Ascending aorta (tissue), 2 donors: ENCODE measurements at regions not wholly inside any gene's neighbourhood (a gene's known extent, or its start where the extent isn't known, plus 50 kb on each side); places are given as distances from the start of the nearest gene placed in this dataset.
"Not testable (repeated sequence)": the region's sequence is repeated elsewhere in the genome, so short reads cannot be mapped to it uniquely, and the experiment has no call there.

ENCODE experiments used
- DNase-seq, 2 donors: peaks; one replicate each; pipeline ENCODE4 v3.0.0-alpha.2; 2019; ENCODE audit warnings: low spot score in 2 of 2
- H3K27ac ChIP-seq, 2 donors: fragments of 200-600 bp; sonication (generic); one replicate each; pipeline ENCODE4 v1.5.1; 2016 to 2017; ENCODE audit warnings: mild to moderate bottlenecking in 1 of 2
- H3K27me3 ChIP-seq: fragments of 200-600 bp; sonication (generic); one replicate; pipeline ENCODE4 v1.5.1; 2017
- H3K36me3 ChIP-seq, 2 donors: fragments of 200-600 bp; sonication (generic); one replicate each; pipeline ENCODE4 v1.5.1; 2016
- H3K4me1 ChIP-seq, 2 donors: fragments of 200-600 bp; sonication (generic); one replicate each; pipeline ENCODE4 v1.5.1; 2016 to 2017; ENCODE audit warnings: mild to moderate bottlenecking in 1 of 2
- H3K4me3 ChIP-seq, 2 donors: fragments of 200-600 bp; sonication (generic); one replicate each; pipeline ENCODE4 v1.5.1; 2016 to 2017; ENCODE audit warnings: mild to moderate bottlenecking in 1 of 2
- H3K9me3 ChIP-seq, 2 donors: fragments of 200-600 bp; sonication (generic); one replicate each; pipeline ENCODE4 v1.5.1; 2016
- intact Hi-C: fragments of 100-400 bp; cut with DNase I; formaldehyde crosslinking; loops from one replicate; pipeline ENCODE4 v1.15.1; 2023
- TF ChIP-seq, protein P1 (sequence below), 3 experiments: fragments of 200-600 bp in 2 of 3; fragments of 450-650 bp in 1 of 3; sonication (generic) in 2 of 3; IDR thresholded peaks; one replicate each; pipeline ENCODE4 v1.5.1; 2016 to 2019; ENCODE audit warnings: antibody characterized with exemption in 3 of 3, mild to moderate bottlenecking in 1 of 3, moderate library complexity in 1 of 3

DNA sequence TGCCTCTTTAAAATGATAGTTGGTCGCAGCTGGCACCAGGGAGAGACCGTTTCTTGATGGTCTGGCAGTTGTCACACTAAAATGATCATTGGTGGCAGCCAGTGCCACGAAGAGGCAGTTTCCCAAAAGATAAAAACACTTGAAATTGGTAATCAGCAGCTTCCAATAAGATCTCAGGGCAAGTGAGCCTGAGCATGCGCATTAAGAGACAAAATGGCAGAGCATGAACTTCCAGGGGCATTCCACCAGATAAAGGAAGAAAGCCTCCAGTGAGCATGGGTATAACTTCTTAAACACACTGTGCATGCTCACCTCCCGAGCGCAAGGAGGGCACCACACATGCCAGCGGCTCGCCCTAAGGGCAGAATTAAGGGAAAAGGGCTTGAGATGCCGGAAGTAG lies 1594.2 kb upstream of the CDH9 start:
- Histone ChIP-seq H3K4me1 (no peaks in the 10 kb centered on the region), H3K9me3 (no peaks in the 10 kb centered on the region), H3K4me3 (no peak overlapping the region), H3K36me3 (no peaks in the 10 kb centered on the region), H3K27ac (no peak overlapping the region), H3K27me3 (no peaks in the 10 kb centered on the region)
- TF ChIP-seq, protein P1, sequence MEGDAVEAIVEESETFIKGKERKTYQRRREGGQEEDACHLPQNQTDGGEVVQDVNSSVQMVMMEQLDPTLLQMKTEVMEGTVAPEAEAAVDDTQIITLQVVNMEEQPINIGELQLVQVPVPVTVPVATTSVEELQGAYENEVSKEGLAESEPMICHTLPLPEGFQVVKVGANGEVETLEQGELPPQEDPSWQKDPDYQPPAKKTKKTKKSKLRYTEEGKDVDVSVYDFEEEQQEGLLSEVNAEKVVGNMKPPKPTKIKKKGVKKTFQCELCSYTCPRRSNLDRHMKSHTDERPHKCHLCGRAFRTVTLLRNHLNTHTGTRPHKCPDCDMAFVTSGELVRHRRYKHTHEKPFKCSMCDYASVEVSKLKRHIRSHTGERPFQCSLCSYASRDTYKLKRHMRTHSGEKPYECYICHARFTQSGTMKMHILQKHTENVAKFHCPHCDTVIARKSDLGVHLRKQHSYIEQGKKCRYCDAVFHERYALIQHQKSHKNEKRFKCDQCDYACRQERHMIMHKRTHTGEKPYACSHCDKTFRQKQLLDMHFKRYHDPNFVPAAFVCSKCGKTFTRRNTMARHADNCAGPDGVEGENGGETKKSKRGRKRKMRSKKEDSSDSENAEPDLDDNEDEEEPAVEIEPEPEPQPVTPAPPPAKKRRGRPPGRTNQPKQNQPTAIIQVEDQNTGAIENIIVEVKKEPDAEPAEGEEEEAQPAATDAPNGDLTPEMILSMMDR (IDR thresholded peaks at IDR 0.05): no peak
- intact Hi-C loops: no loop called here
- no peak for DNase-seq

DNA sequence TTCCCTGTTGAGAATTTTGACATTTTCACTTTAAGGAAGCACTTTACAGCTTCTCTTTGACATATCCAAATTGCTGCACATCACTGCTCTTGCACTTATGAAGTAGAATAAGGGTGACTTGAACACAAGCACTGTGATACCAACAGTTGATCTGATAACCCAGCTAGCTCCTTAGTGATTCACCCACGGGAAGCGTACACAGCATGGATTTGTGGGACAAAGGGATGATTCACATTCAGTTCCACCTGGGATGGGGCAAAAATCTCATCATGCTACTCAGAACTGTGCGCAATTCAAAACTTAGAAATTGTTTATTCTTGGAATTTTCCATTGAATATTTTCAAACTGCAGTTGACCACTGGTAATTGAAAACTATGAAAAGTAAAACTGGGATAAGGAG lies 1565.5 kb upstream of the CDH9 start:
- intact Hi-C loops: no loop called here
- no peak overlapping the region for H3K4me3 ChIP-seq
- TF ChIP-seq, protein P1 (IDR thresholded peaks at IDR 0.05): no peak
- H3K27ac ChIP-seq: no peak overlapping the region
- no peak for DNase-seq
- H3K9me3 ChIP-seq: no peaks in the 10 kb centered on the region
- H3K4me1 ChIP-seq: no peaks in the 10 kb centered on the region
- no peaks in the 10 kb centered on the region for H3K27me3 ChIP-seq
- H3K36me3 ChIP-seq: no peaks in the 10 kb centered on the region

DNA sequence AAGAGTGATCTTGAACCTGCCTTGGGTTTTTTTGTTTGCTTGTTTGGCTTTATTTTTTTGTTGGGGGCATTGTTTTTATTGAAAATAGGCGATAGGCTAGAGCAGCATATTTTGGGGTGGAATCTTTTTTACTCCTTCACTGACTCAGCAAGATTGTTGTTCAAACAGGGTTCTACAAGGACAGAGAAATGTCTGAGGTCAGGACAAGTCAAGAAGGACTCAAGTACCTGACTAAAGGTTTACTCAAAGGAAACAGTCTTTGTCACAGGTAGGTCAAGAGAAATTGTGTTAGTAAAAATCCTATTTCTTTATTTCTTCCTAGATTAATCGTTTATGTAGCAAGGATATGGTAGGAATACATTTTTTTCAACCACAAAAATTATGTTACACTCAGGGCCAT lies 1564.0 kb upstream of the CDH9 start:
- H3K4me3 ChIP-seq: no peak overlapping the region
- no peaks in the 10 kb centered on the region for H3K27me3 ChIP-seq
- DNase-seq: no peak
- intact Hi-C loops: no loop called here
- no peaks in the 10 kb centered on the region for H3K4me1 ChIP-seq
- TF ChIP-seq, protein P1 (IDR thresholded peaks at IDR 0.05): no peak
- no peaks in the 10 kb centered on the region for H3K36me3 ChIP-seq
- H3K9me3 ChIP-seq: no peaks in the 10 kb centered on the region
- H3K27ac ChIP-seq: no peak overlapping the region

DNA sequence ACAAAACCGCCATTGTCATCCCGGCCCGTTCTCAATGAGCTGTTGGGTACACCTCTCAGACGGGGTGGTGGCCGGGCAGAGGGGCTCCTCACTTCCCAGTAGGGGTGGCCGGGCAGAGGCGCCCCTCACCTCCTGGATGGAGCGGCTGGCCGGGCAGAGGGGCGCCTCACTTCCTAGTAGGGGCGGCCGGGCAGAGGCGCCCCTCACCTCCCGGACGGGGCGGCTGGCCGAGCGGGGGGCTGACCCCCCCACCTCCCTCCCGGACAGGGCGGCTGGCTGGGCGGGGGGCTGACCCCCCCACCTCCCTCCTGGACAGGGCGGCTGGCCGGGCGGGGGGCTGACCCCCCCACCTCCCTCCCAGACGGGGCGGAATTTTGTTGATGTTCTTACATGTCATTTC lies 1558.3 kb upstream of the CDH9 start:
- H3K27ac ChIP-seq, intact Hi-C loops, DNase-seq, H3K36me3 ChIP-seq, H3K4me1 ChIP-seq, H3K4me3 ChIP-seq, H3K27me3 ChIP-seq, H3K9me3 ChIP-seq: not testable (repeated sequence)

DNA sequence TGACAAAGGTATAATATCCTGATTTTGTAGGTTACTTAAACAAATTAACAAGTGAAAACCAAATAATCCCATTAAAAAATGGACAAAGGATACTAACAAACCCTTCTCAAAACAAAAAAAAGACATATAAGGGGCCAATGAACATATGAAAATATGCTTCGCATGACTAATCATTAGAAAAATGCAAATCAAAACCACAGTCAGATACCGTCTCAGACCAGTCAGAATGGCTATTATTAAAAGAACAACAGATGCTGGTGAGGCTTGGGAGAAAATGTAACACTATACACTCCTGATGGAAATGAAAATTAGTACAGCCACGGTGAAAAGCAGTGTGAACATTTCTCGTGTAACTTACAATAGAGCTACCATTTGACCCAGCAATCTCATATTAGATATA lies 1542.2 kb upstream of the CDH9 start:
- no peaks in the 10 kb centered on the region for H3K36me3 ChIP-seq
- DNase-seq: no peak
- no peak overlapping the region for H3K4me3 ChIP-seq
- H3K4me1 ChIP-seq: no peaks in the 10 kb centered on the region
- no peak overlapping the region for H3K27ac ChIP-seq
- TF ChIP-seq, protein P1 (IDR thresholded peaks at IDR 0.05): no peak
- H3K9me3 ChIP-seq: no peaks in the 10 kb centered on the region
- intact Hi-C loops: no loop called here
- H3K27me3 ChIP-seq: no peaks in the 10 kb centered on the region

DNA sequence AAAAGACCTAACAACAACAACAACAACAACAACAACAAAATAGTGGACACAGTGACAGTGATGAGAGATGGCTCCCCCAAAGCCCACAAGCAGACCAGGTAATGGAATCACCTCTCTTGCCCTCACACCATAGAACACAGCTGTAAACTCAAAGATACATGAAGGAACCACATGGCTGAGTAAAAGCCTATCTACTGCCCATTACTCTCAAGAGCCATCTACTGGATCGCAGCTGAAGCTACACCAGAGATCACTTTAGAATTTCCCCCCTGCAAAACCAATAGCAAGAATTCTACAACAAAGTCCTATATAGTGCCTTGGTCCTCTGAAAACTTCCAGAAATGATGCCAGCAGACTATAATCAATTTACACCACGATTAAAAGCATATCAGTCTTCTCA lies 1537.6 kb upstream of the CDH9 start:
- Histone ChIP-seq H3K27ac (no peak overlapping the region), H3K27me3 (no peaks in the 10 kb centered on the region), H3K9me3 (no peaks in the 10 kb centered on the region), H3K4me1 (no peaks in the 10 kb centered on the region), H3K36me3 (no peaks in the 10 kb centered on the region), H3K4me3 (no peak overlapping the region)
- no peak for DNase-seq
- TF ChIP-seq, protein P1 (IDR thresholded peaks at IDR 0.05): no peak
- intact Hi-C loops: no loop called here
